OCI-M2 (cell line): ENCODE measurements at regions not wholly inside any gene's neighbourhood (a gene's known extent, or its start where the extent isn't known, plus 50 kb on each side); places are given as distances from the start of the nearest gene placed in this dataset.

Source experiments
- DNase-seq: peaks from one replicate; lab custom pipeline; 2025; ENCODE audit not compliant: unreplicated experiment; lab: John Stamatoyannopoulos, UW

- no peak for DNase-seq
Observed at GRCh38 chr14:97380539-97380941, 583.4 kb downstream of the VRK1 start.

GRCh38 chr14:97381309-97381708 lies 584.1 kb downstream of the VRK1 start:
- no peak for DNase-seq

GRCh38 chr14:97382616-97383226 lies 585.5 kb downstream of the VRK1 start:
- DNase-seq, result no peak

- no peak for DNase-seq
Observed at GRCh38 chr14:97385727-97386126, 588.5 kb downstream of the VRK1 start.

- no peak for DNase-seq
Observed at GRCh38 chr14:97387252-97387874, 590.2 kb downstream of the VRK1 start.

- DNase-seq, result no peak
Observed at GRCh38 chr14:97388408-97388807, 591.2 kb downstream of the VRK1 start.

GRCh38 chr14:97390096-97390724 lies 593.0 kb downstream of the VRK1 start:
- no peak for DNase-seq

- DNase-seq, result no peak
Observed at GRCh38 chr14:97393244-97393643, 596.1 kb downstream of the VRK1 start.

- DNase-seq, result no peak
Observed at GRCh38 chr14:97395068-97395467, 597.9 kb downstream of the VRK1 start.

GRCh38 chr14:97401714-97402113 lies 604.5 kb downstream of the VRK1 start:
- no peak for DNase-seq

GRCh38 chr14:97402279-97402678 lies 605.1 kb downstream of the VRK1 start:
- DNase-seq, result no peak

GRCh38 chr14:97407701-97408407 lies 610.7 kb downstream of the VRK1 start:
- no peak for DNase-seq

- no peak for DNase-seq
Observed at GRCh38 chr14:97408503-97408902, 611.3 kb downstream of the VRK1 start.

- no peak for DNase-seq
Observed at GRCh38 chr14:97408937-97409815, 612.0 kb downstream of the VRK1 start.

GRCh38 chr14:97410667-97411620 lies 613.8 kb downstream of the VRK1 start:
- DNase-seq, result no peak

- DNase-seq, result no peak
Observed at GRCh38 chr14:97411938-97412612, 614.9 kb downstream of the VRK1 start.

GRCh38 chr14:97413022-97413539 lies 615.9 kb downstream of the VRK1 start:
- DNase-seq, result no peak

GRCh38 chr14:97413966-97414717 lies 617.0 kb downstream of the VRK1 start:
- no peak for DNase-seq
